IPS DF 6.9 (cell line): ENCODE measurements at regions not wholly inside any gene's neighbourhood (a gene's known extent, or its start where the extent isn't known, plus 50 kb on each side); places are given as distances from the start of the nearest gene placed in this dataset.

Experiments
- DNase-seq: peaks from one replicate; pipeline ENCODE4 v3.0.0-alpha.2; 2013; ENCODE audit warnings: low read depth, low spot score
- H3K27ac ChIP-seq: one replicate; pipeline ENCODE4 v1.5.1; 2013; ENCODE audit warnings: low read length, control low read depth
- H3K27me3 ChIP-seq: 2 replicates; pipeline ENCODE4 v1.6.1; 2013; ENCODE audit warnings: mild to moderate bottlenecking, low read length; ENCODE audit not compliant: control insufficient read depth, insufficient read depth
- H3K36me3 ChIP-seq: 2 replicates; pipeline ENCODE4 v1.6.1; 2013; ENCODE audit warnings: low read length; ENCODE audit not compliant: control insufficient read depth, insufficient read depth
- H3K4me1 ChIP-seq: 2 replicates; pipeline ENCODE4 v1.6.1; 2013; ENCODE audit warnings: low read length; ENCODE audit not compliant: control insufficient read depth, insufficient read depth
- H3K4me3 ChIP-seq: 2 replicates; pipeline ENCODE4 v1.5.1; 2013; ENCODE audit warnings: mild to moderate bottlenecking, low read length
- H3K9me3 ChIP-seq: 2 replicates; pipeline ENCODE4 v1.6.1; 2013; ENCODE audit warnings: low read length, inconsistent platforms; ENCODE audit not compliant: control insufficient read depth, insufficient read depth
- WGBS: extraction: QIAGEN DNeasy Blood & Tissue Kit; methylation state at CpG from one replicate; pipeline ENCODE4 v1.1.7; 2013; ENCODE audit warnings: mixed read lengths, missing lambda C conversion rate; ENCODE audit not compliant: insufficient read length, insufficient coverage; 5-methylcytosine and 5-hydroxymethylcytosine counted together

GRCh38 chr22:47439643-47440265 lies 677.3 kb downstream of the TBC1D22A start:
- Histone ChIP-seq H3K9me3 (peaks cover 26% of the 10 kb centered on the region), H3K27me3 (no peaks in the 10 kb centered on the region), H3K27ac (no peak overlapping the region), H3K4me1 (no peaks in the 10 kb centered on the region), H3K4me3 (no peak overlapping the region), H3K36me3 (no peaks in the 10 kb centered on the region; the same call in 1 of the 2 replicates)
- WGBS = no CpG with 5 or more reads among the region's 17 CpGs
- DNase-seq = no peak

GRCh38 chr22:47437636-47438035 lies 675.2 kb downstream of the TBC1D22A start:
- no peaks in the 10 kb centered on the region for H3K4me1 ChIP-seq
- H3K4me3 ChIP-seq = no peak overlapping the region
- no peak for DNase-seq
- no peaks in the 10 kb centered on the region for H3K36me3 ChIP-seq
- peaks cover 25% of the 10 kb centered on the region for H3K9me3 ChIP-seq
- WGBS = no CpG with 5 or more reads among the region's 3 CpGs
- H3K27me3 ChIP-seq = no peaks in the 10 kb centered on the region
- H3K27ac ChIP-seq = no peak overlapping the region

GRCh38 chr22:47437110-47437509 lies 674.7 kb downstream of the TBC1D22A start:
- no peaks in the 10 kb centered on the region for H3K4me1 ChIP-seq
- no peaks in the 10 kb centered on the region for H3K27me3 ChIP-seq
- DNase-seq = no peak
- H3K4me3 ChIP-seq = no peak overlapping the region
- no peaks in the 10 kb centered on the region for H3K36me3 ChIP-seq
- WGBS = no CpG with 5 or more reads among the region's 2 CpGs
- peaks cover 25% of the 10 kb centered on the region for H3K9me3 ChIP-seq
- no peak overlapping the region for H3K27ac ChIP-seq

GRCh38 chr22:47435826-47436225 lies 673.4 kb downstream of the TBC1D22A start:
- no peaks in the 10 kb centered on the region for H3K36me3 ChIP-seq
- no CpG with 5 or more reads among the region's 7 CpGs for WGBS
- no peaks in the 10 kb centered on the region for H3K27me3 ChIP-seq
- no peak for DNase-seq
- no peaks in the 10 kb centered on the region for H3K4me1 ChIP-seq
- peaks cover 22% of the 10 kb centered on the region for H3K9me3 ChIP-seq
- H3K4me3 ChIP-seq = no peak overlapping the region
- no peak overlapping the region for H3K27ac ChIP-seq

- Histone ChIP-seq H3K27ac (no peak overlapping the region), H3K36me3 (no peaks in the 10 kb centered on the region), H3K4me3 (no peak overlapping the region), H3K27me3 (no peaks in the 10 kb centered on the region), H3K9me3 (peaks cover 24% of the 10 kb centered on the region), H3K4me1 (no peaks in the 10 kb centered on the region)
- DNase-seq = no peak
- WGBS = no CpG with 5 or more reads among the region's 5 CpGs
These were observed 672.7 kb downstream of the TBC1D22A start for GRCh38 chr22:47435204-47435487.

DNA sequence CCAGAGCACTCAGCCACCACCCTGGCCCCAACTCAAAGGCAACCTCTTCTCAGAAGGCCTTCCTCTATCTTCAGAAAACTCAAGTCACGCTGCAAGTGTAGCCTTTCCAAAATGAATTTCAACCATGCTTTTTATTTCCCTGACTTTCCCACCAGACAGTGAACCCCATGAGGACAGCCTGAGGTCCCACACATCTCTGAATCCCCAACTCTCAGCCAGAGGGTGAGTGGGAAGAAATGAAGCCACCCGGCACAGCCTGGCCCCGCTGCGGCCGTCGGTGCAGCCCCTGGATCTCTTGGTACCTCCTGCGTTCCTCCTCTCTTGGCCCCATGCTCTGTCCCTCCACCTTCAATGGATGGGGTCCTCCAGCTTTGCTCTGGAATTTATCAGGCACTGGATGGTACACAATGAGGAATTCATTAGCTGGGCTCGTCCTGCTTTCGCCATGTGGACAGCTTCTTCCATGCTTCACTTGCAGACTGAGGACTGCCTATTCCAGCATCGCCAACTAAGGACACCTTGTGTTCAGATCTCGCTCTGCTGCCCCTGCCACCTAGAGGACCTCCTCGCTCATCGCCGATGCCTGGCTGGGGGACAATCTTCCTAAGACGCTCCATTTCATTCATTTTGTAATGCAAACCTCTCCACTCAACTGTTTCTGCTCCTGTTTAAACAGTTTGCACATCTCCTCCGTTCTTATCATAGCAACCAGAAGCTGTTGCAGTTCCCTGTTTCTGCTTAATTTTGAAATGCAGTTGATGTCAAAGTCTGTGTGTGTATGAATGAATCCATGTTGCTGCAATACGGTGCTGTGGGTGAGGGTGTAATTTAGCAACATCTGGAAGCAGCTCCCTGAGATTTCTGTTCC lies 672.1 kb downstream of the TBC1D22A start:
- no peak overlapping the region for H3K4me3 ChIP-seq
- no CpG with 5 or more reads among the region's 17 CpGs for WGBS
- DNase-seq = no peak

GRCh38 chr22:47433627-47434026 lies 671.2 kb downstream of the TBC1D22A start:
- Histone ChIP-seq H3K27me3 (no peaks in the 10 kb centered on the region), H3K9me3 (peaks cover 20% of the 10 kb centered on the region), H3K4me1 (no peaks in the 10 kb centered on the region), H3K4me3 (no peak overlapping the region), H3K27ac (no peak overlapping the region), H3K36me3 (no peaks in the 10 kb centered on the region)
- WGBS = no CpG with 5 or more reads among the region's 5 CpGs
- no peak for DNase-seq

More for the DNA sequence above, 672.1 kb downstream of the TBC1D22A start:
- no peaks in the 10 kb centered on the region for H3K36me3 ChIP-seq
- H3K27me3 ChIP-seq = no peaks in the 10 kb centered on the region
- H3K9me3 ChIP-seq = peaks cover 22% of the 10 kb centered on the region
- no peak overlapping the region for H3K27ac ChIP-seq
- H3K4me1 ChIP-seq = no peaks in the 10 kb centered on the region

- Histone ChIP-seq H3K27ac (no peak overlapping the region), H3K36me3 (no peaks in the 10 kb centered on the region), H3K4me3 (no peak overlapping the region), H3K27me3 (no peaks in the 10 kb centered on the region), H3K4me1 (no peaks in the 10 kb centered on the region), H3K9me3 (peaks cover 16% of the 10 kb centered on the region)
- DNase-seq = no peak
- no CpG with 5 or more reads among the region's 7 CpGs for WGBS
These were observed 670.2 kb downstream of the TBC1D22A start for GRCh38 chr22:47432683-47433082.

GRCh38 chr22:47423861-47424820 lies 661.7 kb downstream of the TBC1D22A start:
- H3K27ac ChIP-seq = no peak overlapping the region
- H3K36me3 ChIP-seq = no peaks in the 10 kb centered on the region
- no peaks in the 10 kb centered on the region for H3K4me1 ChIP-seq
- no CpG with 5 or more reads among the region's 21 CpGs for WGBS
- peaks cover 23% of the 10 kb centered on the region for H3K9me3 ChIP-seq
- no peaks in the 10 kb centered on the region for H3K27me3 ChIP-seq
- no peak for DNase-seq
- no peak overlapping the region for H3K4me3 ChIP-seq

DNA sequence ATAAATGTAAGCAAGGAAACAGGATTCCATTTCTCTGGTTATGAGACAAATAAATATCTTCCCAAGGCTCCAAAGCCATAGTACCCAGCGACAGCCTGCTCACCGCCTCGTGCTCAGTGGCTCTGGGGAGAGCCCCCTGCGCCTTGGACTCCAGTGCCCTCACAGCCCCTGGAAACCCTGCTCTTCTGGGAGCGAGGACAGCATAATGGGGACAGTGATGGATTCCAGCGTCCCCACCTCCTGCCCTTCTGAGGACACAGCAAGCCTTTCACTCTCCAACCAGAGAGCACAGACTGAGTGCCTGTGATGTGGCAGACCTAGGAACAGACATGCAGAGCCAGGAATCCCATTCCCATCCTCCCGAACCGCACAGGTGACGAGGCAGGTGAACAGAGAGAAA lies 660.8 kb downstream of the TBC1D22A start:
- DNase-seq = no peak
- WGBS = no CpG with 5 or more reads among the region's 9 CpGs

More for the DNA sequence above, 660.8 kb downstream of the TBC1D22A start:
- Histone ChIP-seq H3K9me3 (peaks cover 26% of the 10 kb centered on the region), H3K4me1 (no peaks in the 10 kb centered on the region), H3K27me3 (no peaks in the 10 kb centered on the region), H3K27ac (no peak overlapping the region), H3K36me3 (no peaks in the 10 kb centered on the region), H3K4me3 (no peak overlapping the region)
